ENCODE measurements at regions not wholly inside any gene's neighbourhood (a gene's known extent, or its start where the extent isn't known, plus 50 kb on each side); places are given as distances from the start of the nearest gene placed in this dataset.
A peak's percentile ranks its signal among the peaks of the same experiment; 100 is the strongest.

DNA sequence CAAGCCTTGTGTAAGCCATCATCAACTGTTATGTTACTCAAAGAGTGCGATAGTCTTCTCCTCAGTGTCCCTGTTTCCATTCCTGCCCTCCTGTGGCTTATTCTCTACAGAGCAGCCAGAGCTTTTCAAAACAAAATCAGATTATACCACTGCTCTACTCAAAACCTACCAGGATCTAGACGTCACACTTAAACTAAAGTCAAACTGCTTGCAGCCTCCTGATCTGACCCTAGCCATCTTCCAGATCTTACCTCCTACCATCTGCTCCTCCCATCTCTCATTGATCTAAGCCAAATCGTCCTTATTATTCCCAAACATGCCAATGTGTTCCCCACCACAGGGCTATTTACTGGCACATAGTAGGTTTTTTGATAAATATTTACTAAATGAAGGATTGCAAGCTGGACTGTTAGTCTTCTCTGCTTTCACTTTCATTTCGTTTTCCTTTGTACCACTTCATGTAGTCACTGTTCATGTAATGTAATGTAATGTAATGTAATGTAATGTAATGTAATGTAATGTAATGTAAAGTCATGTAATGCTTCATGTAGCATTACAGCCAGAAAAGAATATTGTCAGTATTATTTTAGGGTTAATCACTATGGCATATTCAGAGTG, 116.1 kb downstream of the GPR37 start:
- DNase-seq (ENCODE audit: low read depth), result no peak
- TF ChIP-seq, protein P1, sequence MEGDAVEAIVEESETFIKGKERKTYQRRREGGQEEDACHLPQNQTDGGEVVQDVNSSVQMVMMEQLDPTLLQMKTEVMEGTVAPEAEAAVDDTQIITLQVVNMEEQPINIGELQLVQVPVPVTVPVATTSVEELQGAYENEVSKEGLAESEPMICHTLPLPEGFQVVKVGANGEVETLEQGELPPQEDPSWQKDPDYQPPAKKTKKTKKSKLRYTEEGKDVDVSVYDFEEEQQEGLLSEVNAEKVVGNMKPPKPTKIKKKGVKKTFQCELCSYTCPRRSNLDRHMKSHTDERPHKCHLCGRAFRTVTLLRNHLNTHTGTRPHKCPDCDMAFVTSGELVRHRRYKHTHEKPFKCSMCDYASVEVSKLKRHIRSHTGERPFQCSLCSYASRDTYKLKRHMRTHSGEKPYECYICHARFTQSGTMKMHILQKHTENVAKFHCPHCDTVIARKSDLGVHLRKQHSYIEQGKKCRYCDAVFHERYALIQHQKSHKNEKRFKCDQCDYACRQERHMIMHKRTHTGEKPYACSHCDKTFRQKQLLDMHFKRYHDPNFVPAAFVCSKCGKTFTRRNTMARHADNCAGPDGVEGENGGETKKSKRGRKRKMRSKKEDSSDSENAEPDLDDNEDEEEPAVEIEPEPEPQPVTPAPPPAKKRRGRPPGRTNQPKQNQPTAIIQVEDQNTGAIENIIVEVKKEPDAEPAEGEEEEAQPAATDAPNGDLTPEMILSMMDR (conservative IDR thresholded peaks at IDR 0.05; ENCODE audit: low read depth, low read length), result no peak
- H3K4me3 ChIP-seq (ENCODE audit: low read depth, low read length), result peak overlapping the region; percentile 31

- DNase-seq (ENCODE audit: low read depth), result no peak
- no peak overlapping the region for H3K4me3 ChIP-seq (ENCODE audit: low read depth, low read length)
- TF ChIP-seq, protein P1 (conservative IDR thresholded peaks at IDR 0.05; ENCODE audit: low read depth, low read length), result no peak
Measured at GRCh38 chr7:124647630-124648306, 117.8 kb downstream of the GPR37 start.

DNA sequence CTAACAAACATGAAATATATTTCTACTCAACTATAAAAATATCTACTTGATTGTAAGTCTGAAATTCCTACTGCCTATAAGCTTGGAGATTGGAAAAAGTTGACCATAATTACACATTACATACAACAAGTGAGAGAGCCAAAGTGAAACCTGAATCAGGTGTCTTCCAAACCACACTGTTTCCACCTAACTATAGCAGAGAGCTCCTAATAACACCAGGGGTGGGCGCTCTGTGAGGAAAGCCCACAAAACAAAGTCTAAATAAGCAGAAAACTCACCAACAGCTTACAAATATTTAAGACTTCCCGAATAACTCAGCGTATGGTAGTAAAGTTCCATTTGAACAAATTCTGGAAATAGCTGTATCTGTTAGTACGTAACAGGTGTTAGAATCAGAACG, 119.9 kb downstream of the GPR37 start:
- DNase-seq (ENCODE audit: low read depth), result no peak
- TF ChIP-seq, protein P1 (conservative IDR thresholded peaks at IDR 0.05; ENCODE audit: low read depth, low read length), result no peak

GRCh38 chr7:124643311-124643811, 122.2 kb downstream of the GPR37 start:
- no peak overlapping the region for H3K4me3 ChIP-seq (ENCODE audit: low read depth, low read length)
- TF ChIP-seq, protein P1 (conservative IDR thresholded peaks at IDR 0.05; ENCODE audit: low read depth, low read length), result no peak
- no peak for DNase-seq (ENCODE audit: low read depth)

More for the DNA sequence above, 119.9 kb downstream of the GPR37 start:
- no peak overlapping the region for H3K4me3 ChIP-seq (ENCODE audit: low read depth, low read length)

- TF ChIP-seq, protein P1 (conservative IDR thresholded peaks at IDR 0.05; ENCODE audit: low read depth, low read length), result no peak
- no peak overlapping the region for H3K4me3 ChIP-seq (ENCODE audit: low read depth, low read length)
- no peak for DNase-seq (ENCODE audit: low read depth)
Measured at GRCh38 chr7:124635416-124635815, 130.2 kb downstream of the GPR37 start.

GRCh38 chr7:124633740-124634139, 131.9 kb downstream of the GPR37 start:
- no peak overlapping the region for H3K4me3 ChIP-seq (ENCODE audit: low read depth, low read length)
- TF ChIP-seq, protein P1 (conservative IDR thresholded peaks at IDR 0.05; ENCODE audit: low read depth, low read length), result no peak
- no peak for DNase-seq (ENCODE audit: low read depth)
